Endothelial cell of umbilical vein (primary cell): ENCODE measurements at regions not wholly inside any gene's neighbourhood (a gene's known extent, or its start where the extent isn't known, plus 50 kb on each side); places are given as distances from the start of the nearest gene placed in this dataset.

Source experiments
- BruUV-seq: library from RNA; stranded (reverse); fragments of 400-500 nt; replicated peaks from 2 replicates; lab custom pipeline; 2021; lab: Mats Ljungman, UMichigan
- CTCF ChIA-PET: fragments of 300-600, 350-600 bp; sonication (Branson Sonifier 250); formaldehyde crosslinking; loops from one replicate; lab custom pipeline; 2021; ENCODE audit warnings: antibody characterized with exemption, inconsistent platforms; lab: Charles Lee
- POLR2A ChIA-PET: fragments of 300-600, 350-600 bp; sonication (Branson Sonifier 250); formaldehyde crosslinking; loops from one replicate; lab custom pipeline; 2021; ENCODE audit warnings: antibody characterized with exemption, inconsistent platforms; lab: Charles Lee
- DNase-seq: peaks from one replicate; pipeline ENCODE4 v3.0.0-alpha.2; 2011; ENCODE audit warnings: low read depth, low spot score
- FAIRE-seq: peaks from 2 replicates; lab custom pipeline; 2011; peaks lifted over from hg19 to GRCh38; lab: Jason Lieb, UNC
- H2AFZ ChIP-seq: 2 replicates; pipeline ENCODE4 v1.6.0; 2012; ENCODE audit warnings: low read depth, low read length, control low read depth, inconsistent platforms
- H3K27ac ChIP-seq: 2 replicates; pipeline ENCODE4 v1.5.1; 2011; ENCODE audit warnings: low read depth, mild to moderate bottlenecking, control low read depth, low read length, moderate library complexity; ENCODE audit not compliant: insufficient read depth
- H3K27me3 ChIP-seq, 2 experiments: 2 replicates each; pipeline versions ENCODE4 v1.6.0 to v1.6.1; 2011; ENCODE audit warnings: low read length in 2 of 2, mixed read lengths in 1 of 2; ENCODE audit not compliant: control insufficient read depth in 2 of 2, insufficient read depth in 2 of 2
- H3K36me3 ChIP-seq, 2 experiments: 2 replicates in 1 of 2; 3 replicates in 1 of 2; pipeline ENCODE4 v1.5.1; 2011; ENCODE audit warnings: low read length in 2 of 2, mild to moderate bottlenecking in 1 of 2, moderate library complexity in 1 of 2; ENCODE audit not compliant: control insufficient read depth in 2 of 2, insufficient read depth in 2 of 2; ENCODE audit errors: extremely low read depth in 1 of 2
- H3K4me1 ChIP-seq: 3 replicates; pipeline ENCODE4 v1.5.1; 2011; ENCODE audit warnings: mild to moderate bottlenecking, low read length; ENCODE audit not compliant: control insufficient read depth, insufficient read depth; ENCODE audit errors: extremely low read depth
- H3K4me2 ChIP-seq: 2 replicates; pipeline ENCODE4 v1.6.1; 2011; ENCODE audit warnings: low read length, control low read depth, mixed read lengths; ENCODE audit not compliant: insufficient read depth
- H3K4me3 ChIP-seq, 3 experiments: fragments of 200-600 bp in 1 of 3; sonication (generic), shearing (Covaris generic) in 1 of 3; replicated peaks in 1 of 3; 2 replicates each; pipeline ENCODE4 v1.5.1; 2011 to 2016; ENCODE audit warnings: control low read depth in 3 of 3, low read length in 3 of 3, mild to moderate bottlenecking in 2 of 3, inconsistent platforms in 1 of 3, low read depth in 1 of 3, moderate library complexity in 1 of 3; ENCODE audit not compliant: insufficient read depth in 1 of 3
- H3K79me2 ChIP-seq: 2 replicates; pipeline ENCODE4 v1.6.0; 2012; ENCODE audit warnings: low read length, inconsistent platforms; ENCODE audit not compliant: control insufficient read depth, insufficient read depth
- H3K9ac ChIP-seq: replicated peaks from 2 replicates; pipeline ENCODE3; 2011; ENCODE audit warnings: low read length, control low read depth; ENCODE audit not compliant: insufficient read depth; ENCODE audit errors: extremely low read depth
- H3K9me1 ChIP-seq: replicated peaks from 3 replicates; pipeline ENCODE4 v1.6.0; 2011; ENCODE audit warnings: mild to moderate bottlenecking, low read length; ENCODE audit not compliant: control insufficient read depth, insufficient read depth; ENCODE audit errors: extremely low read depth
- H3K9me3 ChIP-seq: replicated peaks from 2 replicates; pipeline ENCODE4 v1.5.1; 2012; ENCODE audit warnings: low read length, inconsistent platforms; ENCODE audit not compliant: control insufficient read depth, insufficient read depth
- H4K20me1 ChIP-seq: replicated peaks from 2 replicates; pipeline ENCODE3; 2011; ENCODE audit warnings: mild to moderate bottlenecking, low read length; ENCODE audit not compliant: control insufficient read depth, insufficient read depth; ENCODE audit errors: extremely low read depth
- CTCF ChIP-seq, 2 donors: IDR thresholded peaks; 1 replicate in 1 of 2; 2 replicates in 1 of 2; pipeline ENCODE4 v1.5.1; 2011; ENCODE audit warnings: low read length in 2 of 2, mild to moderate bottlenecking in 2 of 2, moderate library complexity in 2 of 2, control low read depth in 1 of 2, inconsistent platforms in 1 of 2, low read depth in 1 of 2; ENCODE audit not compliant: insufficient read depth in 1 of 2; ENCODE audit errors: extremely low read depth in 1 of 2
- EZH2 ChIP-seq: IDR thresholded peaks from 2 replicates; pipeline ENCODE4 v1.6.1; 2012; ENCODE audit warnings: borderline replicate concordance, low read depth, mild to moderate bottlenecking, moderate library complexity, low read length, inconsistent platforms; ENCODE audit not compliant: severe bottlenecking
- GATA2 ChIP-seq: IDR thresholded peaks from 2 replicates; pipeline ENCODE4 v1.7.0; 2011; ENCODE audit warnings: low read depth, mild to moderate bottlenecking, moderate library complexity, mixed read lengths, low read length; ENCODE audit not compliant: insufficient read length, insufficient read depth
- JUN ChIP-seq: IDR thresholded peaks from 2 replicates; pipeline ENCODE4 v1.6.1; 2011; ENCODE audit warnings: borderline replicate concordance, low read depth; ENCODE audit not compliant: insufficient read length, insufficient read depth
- MAX ChIP-seq: IDR thresholded peaks from 2 replicates; pipeline ENCODE4 v1.6.1; 2011; ENCODE audit not compliant: insufficient read depth, insufficient read length
- MYC ChIP-seq: IDR thresholded peaks from one replicate; pipeline ENCODE4 v1.6.1; 2011; ENCODE audit warnings: mild to moderate bottlenecking, low read depth, low read length
- POLR2A ChIP-seq: IDR thresholded peaks from 2 replicates; pipeline ENCODE4 v1.6.1; 2012; ENCODE audit warnings: low read depth, mild to moderate bottlenecking, control low read depth, low read length
- POLR2AphosphoS5 ChIP-seq: IDR thresholded peaks from 2 replicates; pipeline ENCODE4 v1.6.1; 2012; ENCODE audit warnings: low read depth, mild to moderate bottlenecking, control low read depth, low read length, moderate library complexity; ENCODE audit not compliant: insufficient read depth
- dilution Hi-C: fragments of 300-500 bp; cut with MboI; formaldehyde crosslinking; loops from one replicate; pipeline ENCODE4 v1.15.0; 2019; ENCODE audit warnings: low sequenced_read_pairs; ENCODE audit not compliant: extremely low pct_ligation_motif_present
- intact Hi-C: fragments of 100-400 bp; cut with micrococcal nuclease; formaldehyde crosslinking; loops from one replicate; pipeline ENCODE4 v1.10.0; 2022

- H3K79me2 ChIP-seq = no peaks in the 10 kb centered on the region
- no peak overlapping the region for H3K4me3 ChIP-seq
- H4K20me1 ChIP-seq = no peaks in the 10 kb centered on the region
- BruUV-seq = no TSS peak
- no peaks in the 10 kb centered on the region for H3K27me3 ChIP-seq
- H3K4me1 ChIP-seq = no peaks in the 10 kb centered on the region
- no peak overlapping the region for H3K4me2 ChIP-seq
- H3K9ac ChIP-seq = no peak overlapping the region
- POLR2A ChIA-PET = no interaction called here
- dilution Hi-C loops (no loop called here), intact Hi-C loops (no loop called here)
- H3K9me1 ChIP-seq = no peaks in the 10 kb centered on the region
- H3K27ac ChIP-seq = no peak overlapping the region
- TF ChIP-seq JUN = no peak
- TF ChIP-seq GATA2 = no peak
- TF ChIP-seq POLR2AphosphoS5 = no peak
- no peak for TF ChIP-seq POLR2A
- TF ChIP-seq CTCF (IDR thresholded peaks at IDR 0.05; ENCODE audit: extremely low read depth in 1 of 2, insufficient read depth in 1 of 2, low read depth in 1 of 2, low read length in 2 of 2) = no peak
- no peak for TF ChIP-seq MAX
- no peak for TF ChIP-seq EZH2
- TF ChIP-seq MYC = no peak
- no peak overlapping the region for H2AFZ ChIP-seq
- DNase-seq (no peak), FAIRE-seq (no peak)
- no peaks in the 10 kb centered on the region for H3K9me3 ChIP-seq
- CTCF ChIA-PET = no interaction called here
- no peaks in the 10 kb centered on the region for H3K36me3 ChIP-seq
Observed at GRCh38 chr14:28254768-28255167, 511.8 kb upstream of the FOXG1 start.
